SK-N-SH (cell line): ENCODE measurements at regions not wholly inside any gene's neighbourhood (a gene's known extent, or its start where the extent isn't known, plus 50 kb on each side); places are given as distances from the start of the nearest gene placed in this dataset.

Source experiments
- CTCF ChIA-PET: fragments of 300-600, 350-600 bp; formaldehyde crosslinking; extraction: SDS; loops from one replicate; lab custom pipeline; 2021; lab: Yijun Ruan, JAX
- POLR2A ChIA-PET: fragments of 350-600 bp; sonication (Branson Sonifier 250); formaldehyde crosslinking; extraction: SDS; loops from one replicate; lab custom pipeline; 2020; ENCODE audit warnings: antibody characterized with exemption, inconsistent platforms; lab: Yijun Ruan, JAX
- DNase-seq: peaks from one replicate; pipeline ENCODE4 v3.0.0; 2012
- H2AFZ ChIP-seq: fragments of 200-600 bp; sonication (generic); 2 replicates; pipeline ENCODE4 v1.8.1; 2016; ENCODE audit warnings: antibody characterized with exemption, mild to moderate bottlenecking, low read depth
- H3F3A ChIP-seq: fragments of 200-600 bp; sonication (generic); replicated peaks from 2 replicates; pipeline ENCODE3; 2016; ENCODE audit warnings: antibody characterized with exemption, mild to moderate bottlenecking; ENCODE audit not compliant: insufficient read depth
- H3K27ac ChIP-seq, 2 experiments: fragments of 200-500 bp in 1 of 2; fragments of 200-600 bp in 1 of 2; sonication (Bioruptor generic) in 1 of 2; sonication (generic), shearing (Covaris generic) in 1 of 2; 2 replicates each; pipeline versions ENCODE4 v1.5.1 to v1.6.1; 2014 to 2016; ENCODE audit warnings: low read depth in 2 of 2, inconsistent platforms in 1 of 2, low read length in 1 of 2, mild to moderate bottlenecking in 1 of 2, mixed read lengths in 1 of 2
- H3K27me3 ChIP-seq: fragments of 200-600 bp; sonication (generic), shearing (Covaris generic); 2 replicates; pipeline ENCODE4 v1.6.1; 2016; ENCODE audit warnings: mixed run types; ENCODE audit not compliant: insufficient read depth
- H3K36me3 ChIP-seq, 2 experiments: fragments of 200-500 bp in 1 of 2; fragments of 200-600 bp in 1 of 2; sonication (Bioruptor generic) in 1 of 2; sonication (generic) in 1 of 2; replicated peaks in 1 of 2; 2 replicates each; pipeline versions ENCODE3 to v1.5.1; 2014 to 2016; ENCODE audit warnings: low read length in 1 of 2, mild to moderate bottlenecking in 1 of 2; ENCODE audit not compliant: insufficient read depth in 2 of 2, control insufficient read depth in 1 of 2
- H3K4me1 ChIP-seq, 2 experiments: fragments of 200-500 bp in 1 of 2; fragments of 200-600 bp in 1 of 2; sonication (Bioruptor generic) in 1 of 2; sonication (generic), shearing (Covaris generic) in 1 of 2; 2 replicates each; pipeline versions ENCODE4 v1.5.1 to v1.6.1; 2014 to 2016; ENCODE audit warnings: low read depth in 1 of 2, low read length in 1 of 2, mixed run types in 1 of 2; ENCODE audit not compliant: insufficient read depth in 2 of 2, control insufficient read depth in 1 of 2
- H3K4me2 ChIP-seq: fragments of 200-600 bp; sonication (generic), shearing (Covaris generic); 2 replicates; pipeline ENCODE4 v1.6.1; 2017; ENCODE audit warnings: mixed run types
- H3K4me3 ChIP-seq, 2 experiments: fragments of 200-500 bp in 1 of 2; fragments of 200-600 bp in 1 of 2; sonication (Bioruptor generic) in 1 of 2; sonication (generic), shearing (Covaris generic) in 1 of 2; 2 replicates each; pipeline versions ENCODE4 v1.5.1 to v1.8.1; 2014 to 2016; ENCODE audit warnings: low read depth in 2 of 2, inconsistent platforms in 1 of 2, low read length in 1 of 2, mild to moderate bottlenecking in 1 of 2, mixed read lengths in 1 of 2, moderate library complexity in 1 of 2
- H3K79me2 ChIP-seq: fragments of 200-600 bp; sonication (generic); 2 replicates; pipeline ENCODE4 v1.8.1; 2017; ENCODE audit warnings: mild to moderate bottlenecking; ENCODE audit not compliant: insufficient read depth
- H3K9ac ChIP-seq: fragments of 200-600 bp; sonication (generic); 2 replicates; pipeline ENCODE4 v1.6.1; 2017; ENCODE audit warnings: mixed run types
- H3K9me2 ChIP-seq: fragments of 200-600 bp; sonication (generic); 2 replicates; pipeline ENCODE4 v1.6.1; 2017; ENCODE audit warnings: mixed run types
- H3K9me3 ChIP-seq: fragments of 200-600 bp; sonication (generic); 2 replicates; pipeline ENCODE4 v1.6.1; 2017; ENCODE audit warnings: mixed run types, mild to moderate bottlenecking, moderate library complexity
- H4K20me1 ChIP-seq: fragments of 200-600 bp; sonication (generic); 2 replicates; pipeline ENCODE4 v1.6.1; 2017; ENCODE audit warnings: mild to moderate bottlenecking, mixed run types; ENCODE audit not compliant: insufficient read depth
- ELF1 ChIP-seq: IDR thresholded peaks from 2 replicates; pipeline ENCODE4 v1.4.0; 2012
- FOXJ3 ChIP-seq: sonication (generic); formaldehyde crosslinking; IDR thresholded peaks from 2 replicates; pipeline ENCODE4 v1.5.1; 2020; ENCODE audit warnings: mild to moderate bottlenecking, missing genetic modification reagents
- GABPA ChIP-seq: IDR thresholded peaks from 2 replicates; pipeline ENCODE4 v1.4.0; 2012; ENCODE audit warnings: low read depth, mild to moderate bottlenecking
- JUND ChIP-seq: IDR thresholded peaks from 2 replicates; pipeline ENCODE4 v1.4.0; 2012
- MEF2A ChIP-seq: IDR thresholded peaks from 2 replicates; pipeline ENCODE4 v1.4.0; 2012; ENCODE audit warnings: low read depth, borderline replicate concordance
- NFIC ChIP-seq: IDR thresholded peaks from 2 replicates; pipeline ENCODE4 v1.4.0; 2012; ENCODE audit warnings: borderline replicate concordance
- SMC3 ChIP-seq: IDR thresholded peaks from 2 replicates; pipeline ENCODE4 v1.6.1; 2012; ENCODE audit warnings: low read depth, low read length, improper control_type of control experiment
- WGBS: methylation state at CpG from one replicate; pipeline ENCODE4 v1.1.6; 2017; ENCODE audit warnings: low lambda C conversion rate; 5-methylcytosine and 5-hydroxymethylcytosine counted together
- TF ChIP-seq, protein P1 (sequence below): IDR thresholded peaks from 2 replicates; pipeline ENCODE4 v1.4.0; 2012; ENCODE audit warnings: low read depth, borderline replicate concordance
- TF ChIP-seq, protein P2 (sequence below): IDR thresholded peaks from 2 replicates; pipeline ENCODE4 v1.4.0; 2012; ENCODE audit warnings: low read depth
- TF ChIP-seq, protein P3 (sequence below): IDR thresholded peaks from 2 replicates; pipeline ENCODE4; 2012
- TF ChIP-seq, protein P4 (sequence below): IDR thresholded peaks from 2 replicates; pipeline ENCODE4 v1.6.1; 2012; ENCODE audit warnings: mild to moderate bottlenecking, low read depth, low read length, moderate library complexity

DNA sequence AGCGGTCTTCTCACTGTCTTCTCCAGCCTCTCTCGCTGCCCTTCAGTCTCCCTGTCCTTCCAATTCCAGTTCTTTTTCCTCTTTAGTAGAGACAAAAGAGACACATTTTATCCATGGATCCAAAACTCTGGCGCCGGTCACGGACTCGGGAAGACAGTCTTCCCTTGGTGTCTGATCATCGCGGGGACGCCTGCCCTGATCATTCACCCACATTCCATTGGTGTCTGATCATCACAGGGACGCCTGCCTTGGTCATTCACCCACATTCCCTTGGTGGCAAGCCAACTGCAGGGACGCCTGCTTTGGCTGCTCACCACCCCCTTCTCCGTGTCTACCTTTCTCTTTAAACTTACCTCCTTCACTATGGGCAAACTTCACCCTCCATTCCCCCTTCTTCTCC is 619.5 kb downstream of the RERGL start:
- DNase-seq, result no peak
- H3K4me3 ChIP-seq, result no peak overlapping the region
- 46% methylated on average over 11 of the region's 12 CpGs for WGBS
- ChIA-PET POLR2A (no interaction called here), CTCF (no interaction called here)
- no peaks in the 10 kb centered on the region for H3K79me2 ChIP-seq
- H3F3A ChIP-seq, result no peaks in the 10 kb centered on the region
- no peak overlapping the region for H3K4me2 ChIP-seq
- no peak overlapping the region for H3K27ac ChIP-seq
- H3K36me3 ChIP-seq, result no peaks in the 10 kb centered on the region
- TF ChIP-seq, protein P1, sequence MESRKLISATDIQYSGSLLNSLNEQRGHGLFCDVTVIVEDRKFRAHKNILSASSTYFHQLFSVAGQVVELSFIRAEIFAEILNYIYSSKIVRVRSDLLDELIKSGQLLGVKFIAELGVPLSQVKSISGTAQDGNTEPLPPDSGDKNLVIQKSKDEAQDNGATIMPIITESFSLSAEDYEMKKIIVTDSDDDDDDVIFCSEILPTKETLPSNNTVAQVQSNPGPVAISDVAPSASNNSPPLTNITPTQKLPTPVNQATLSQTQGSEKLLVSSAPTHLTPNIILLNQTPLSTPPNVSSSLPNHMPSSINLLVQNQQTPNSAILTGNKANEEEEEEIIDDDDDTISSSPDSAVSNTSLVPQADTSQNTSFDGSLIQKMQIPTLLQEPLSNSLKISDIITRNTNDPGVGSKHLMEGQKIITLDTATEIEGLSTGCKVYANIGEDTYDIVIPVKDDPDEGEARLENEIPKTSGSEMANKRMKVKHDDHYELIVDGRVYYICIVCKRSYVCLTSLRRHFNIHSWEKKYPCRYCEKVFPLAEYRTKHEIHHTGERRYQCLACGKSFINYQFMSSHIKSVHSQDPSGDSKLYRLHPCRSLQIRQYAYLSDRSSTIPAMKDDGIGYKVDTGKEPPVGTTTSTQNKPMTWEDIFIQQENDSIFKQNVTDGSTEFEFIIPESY, result no peak
- no peaks in the 10 kb centered on the region for H4K20me1 ChIP-seq
- H3K27me3 ChIP-seq, result no peaks in the 10 kb centered on the region
- no peak overlapping the region for H2AFZ ChIP-seq
- no peaks in the 10 kb centered on the region for H3K9me2 ChIP-seq
- no peaks in the 10 kb centered on the region for H3K4me1 ChIP-seq
- H3K9ac ChIP-seq, result no peak overlapping the region
- no peaks in the 10 kb centered on the region for H3K9me3 ChIP-seq

DNA sequence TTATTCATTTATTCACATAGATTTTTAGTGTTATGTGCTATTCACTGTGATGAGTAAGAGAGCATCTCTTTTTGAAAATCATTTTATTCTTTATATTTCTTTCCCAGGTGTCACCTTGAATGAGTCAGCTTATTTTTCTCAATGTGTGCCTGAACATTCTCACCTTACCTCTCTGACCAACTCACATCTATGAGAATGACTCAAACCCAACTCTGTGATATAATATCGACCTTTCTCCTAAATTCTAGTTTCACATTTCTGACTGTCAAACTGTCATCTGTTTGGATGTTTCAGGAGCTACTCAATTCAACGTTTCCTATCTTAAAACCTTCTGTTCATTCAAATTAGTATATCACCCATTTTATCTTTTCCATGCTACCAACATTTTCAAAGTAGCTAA is 630.8 kb downstream of the RERGL start:
- Histone ChIP-seq H3K4me1 (no peaks in the 10 kb centered on the region), H3K27me3 (no peaks in the 10 kb centered on the region), H2AFZ (no peak overlapping the region), H3K9me2 (0 out of 2 replicates have a peak, but pooled peaks cover 2% of the 10 kb centered on the region), H3F3A (no peaks in the 10 kb centered on the region), H4K20me1 (no peaks in the 10 kb centered on the region), H3K4me3 (no peak overlapping the region), H3K79me2 (no peaks in the 10 kb centered on the region), H3K27ac (no peak overlapping the region), H3K9ac (no peak overlapping the region), H3K36me3 (no peaks in the 10 kb centered on the region), H3K4me2 (no peak overlapping the region), H3K9me3 (peaks cover 8% of the 10 kb centered on the region; the same call in 1 of the 2 replicates)
- no peak for DNase-seq
- 7% methylated on average over 2 of the region's 2 CpGs for WGBS
- ChIA-PET CTCF (no interaction called here), POLR2A (no interaction called here)
- TF ChIP-seq MEF2A (no peak), JUND (no peak), NFIC (no peak), GABPA (no peak), FOXJ3 (CRISPR knock-in tag) (no peak), SMC3 (no peak), ELF1 (no peak)
- TF ChIP-seq, protein P1, result no peak
- TF ChIP-seq, protein P2, sequence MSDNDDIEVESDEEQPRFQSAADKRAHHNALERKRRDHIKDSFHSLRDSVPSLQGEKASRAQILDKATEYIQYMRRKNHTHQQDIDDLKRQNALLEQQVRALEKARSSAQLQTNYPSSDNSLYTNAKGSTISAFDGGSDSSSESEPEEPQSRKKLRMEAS, result no peak
- TF ChIP-seq, protein P3, sequence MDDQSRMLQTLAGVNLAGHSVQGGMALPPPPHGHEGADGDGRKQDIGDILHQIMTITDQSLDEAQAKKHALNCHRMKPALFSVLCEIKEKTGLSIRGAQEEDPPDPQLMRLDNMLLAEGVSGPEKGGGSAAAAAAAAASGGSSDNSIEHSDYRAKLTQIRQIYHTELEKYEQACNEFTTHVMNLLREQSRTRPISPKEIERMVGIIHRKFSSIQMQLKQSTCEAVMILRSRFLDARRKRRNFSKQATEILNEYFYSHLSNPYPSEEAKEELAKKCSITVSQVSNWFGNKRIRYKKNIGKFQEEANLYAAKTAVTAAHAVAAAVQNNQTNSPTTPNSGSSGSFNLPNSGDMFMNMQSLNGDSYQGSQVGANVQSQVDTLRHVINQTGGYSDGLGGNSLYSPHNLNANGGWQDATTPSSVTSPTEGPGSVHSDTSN, result no peak
- TF ChIP-seq, protein P4, sequence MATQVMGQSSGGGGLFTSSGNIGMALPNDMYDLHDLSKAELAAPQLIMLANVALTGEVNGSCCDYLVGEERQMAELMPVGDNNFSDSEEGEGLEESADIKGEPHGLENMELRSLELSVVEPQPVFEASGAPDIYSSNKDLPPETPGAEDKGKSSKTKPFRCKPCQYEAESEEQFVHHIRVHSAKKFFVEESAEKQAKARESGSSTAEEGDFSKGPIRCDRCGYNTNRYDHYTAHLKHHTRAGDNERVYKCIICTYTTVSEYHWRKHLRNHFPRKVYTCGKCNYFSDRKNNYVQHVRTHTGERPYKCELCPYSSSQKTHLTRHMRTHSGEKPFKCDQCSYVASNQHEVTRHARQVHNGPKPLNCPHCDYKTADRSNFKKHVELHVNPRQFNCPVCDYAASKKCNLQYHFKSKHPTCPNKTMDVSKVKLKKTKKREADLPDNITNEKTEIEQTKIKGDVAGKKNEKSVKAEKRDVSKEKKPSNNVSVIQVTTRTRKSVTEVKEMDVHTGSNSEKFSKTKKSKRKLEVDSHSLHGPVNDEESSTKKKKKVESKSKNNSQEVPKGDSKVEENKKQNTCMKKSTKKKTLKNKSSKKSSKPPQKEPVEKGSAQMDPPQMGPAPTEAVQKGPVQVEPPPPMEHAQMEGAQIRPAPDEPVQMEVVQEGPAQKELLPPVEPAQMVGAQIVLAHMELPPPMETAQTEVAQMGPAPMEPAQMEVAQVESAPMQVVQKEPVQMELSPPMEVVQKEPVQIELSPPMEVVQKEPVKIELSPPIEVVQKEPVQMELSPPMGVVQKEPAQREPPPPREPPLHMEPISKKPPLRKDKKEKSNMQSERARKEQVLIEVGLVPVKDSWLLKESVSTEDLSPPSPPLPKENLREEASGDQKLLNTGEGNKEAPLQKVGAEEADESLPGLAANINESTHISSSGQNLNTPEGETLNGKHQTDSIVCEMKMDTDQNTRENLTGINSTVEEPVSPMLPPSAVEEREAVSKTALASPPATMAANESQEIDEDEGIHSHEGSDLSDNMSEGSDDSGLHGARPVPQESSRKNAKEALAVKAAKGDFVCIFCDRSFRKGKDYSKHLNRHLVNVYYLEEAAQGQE, result no peak
